ENCODE measurements at regions not wholly inside any gene's neighbourhood (a gene's known extent, or its start where the extent isn't known, plus 50 kb on each side); places are given as distances from the start of the nearest gene placed in this dataset.

DNA sequence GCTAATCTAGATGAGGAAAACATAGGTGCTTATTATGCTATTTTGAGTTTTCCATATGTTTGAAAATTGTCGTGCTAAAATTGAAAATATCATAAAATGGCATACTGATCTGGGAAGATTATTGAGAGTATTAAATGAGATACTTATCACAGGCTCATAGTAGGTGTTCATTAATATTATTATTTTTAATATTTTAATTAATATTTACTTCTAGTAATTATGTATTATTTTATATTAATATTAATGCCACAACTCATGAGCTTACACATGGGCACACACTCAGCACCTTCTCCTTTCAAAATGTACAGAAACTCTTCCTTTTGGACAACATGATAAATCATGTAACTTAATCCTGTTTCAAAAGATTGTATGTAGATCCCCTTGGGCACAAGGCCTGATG lies 223.6 kb downstream of the RAB28 start:
- DNase-seq (ENCODE audit: extremely low read depth, low read depth), result no peak

DNA sequence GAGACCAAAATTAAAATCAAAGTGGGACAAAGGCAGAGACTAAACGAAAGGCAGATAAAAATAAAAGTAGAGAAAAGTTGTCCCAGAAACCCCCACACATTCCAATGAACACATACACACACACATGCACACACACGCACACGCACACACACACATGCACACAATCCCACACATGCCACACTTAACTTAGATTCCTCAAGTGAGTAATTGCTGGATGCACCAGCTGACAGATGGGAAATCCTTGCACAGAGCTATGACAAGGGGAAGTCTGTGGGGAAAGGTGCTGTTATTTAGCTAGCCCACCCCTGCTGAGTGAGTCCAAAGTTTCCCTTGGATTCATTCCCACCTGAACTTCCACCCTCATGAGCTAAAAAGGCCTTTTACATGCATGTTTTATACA lies 233.9 kb downstream of the RAB28 start:
- no peak for DNase-seq (ENCODE audit: extremely low read depth, low read depth)

DNA sequence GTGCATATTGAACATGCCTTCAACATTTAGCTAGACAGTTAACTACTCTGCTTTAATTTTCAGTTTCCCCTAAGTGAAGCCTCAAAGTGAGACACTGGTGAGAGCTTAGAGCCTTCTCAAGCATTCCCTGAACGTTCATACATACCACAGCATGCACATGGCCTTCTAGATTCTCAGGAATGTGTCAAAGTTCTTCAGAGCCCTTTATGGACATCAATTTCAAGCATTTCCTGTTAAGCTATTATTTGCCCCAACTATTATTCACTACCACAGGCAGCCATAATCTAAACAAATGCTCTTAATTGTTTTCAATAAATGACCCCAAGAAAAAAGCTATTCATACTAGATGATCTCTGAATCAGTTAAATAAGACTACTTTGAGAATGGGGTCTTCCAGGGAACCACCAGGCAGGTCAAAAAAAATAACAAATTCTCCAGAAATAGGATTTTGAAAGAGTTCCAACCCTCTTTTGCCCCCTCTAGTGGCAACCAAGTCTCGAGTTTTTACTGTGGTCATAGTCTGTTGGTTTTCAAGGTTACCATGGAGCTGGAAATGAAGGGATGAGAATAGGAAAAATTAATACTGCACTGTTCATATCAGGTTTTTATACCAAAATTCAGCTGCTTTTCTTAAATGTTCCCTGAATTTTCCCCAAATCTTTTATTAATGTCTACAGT lies 235.4 kb downstream of the RAB28 start:
- no peak for DNase-seq (ENCODE audit: extremely low read depth, low read depth)

DNA sequence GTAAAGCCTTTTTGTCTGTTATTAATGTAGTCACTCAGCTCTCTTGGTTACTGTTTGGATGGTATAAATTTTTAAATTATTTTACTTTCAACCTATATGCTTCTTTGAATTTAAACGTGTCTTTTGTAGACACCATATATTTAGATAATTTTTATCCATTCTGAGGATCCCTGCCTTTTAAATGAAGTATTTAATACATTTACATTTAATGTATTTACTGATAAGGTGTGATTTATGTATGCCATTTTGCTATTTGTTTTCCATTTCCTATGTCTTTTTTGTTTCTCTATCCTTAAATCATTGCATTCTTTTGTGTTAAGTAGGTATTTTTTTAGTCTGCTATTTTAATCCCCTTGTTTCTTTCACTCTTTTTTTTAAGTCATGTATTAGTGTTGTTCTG lies 238.0 kb downstream of the RAB28 start:
- no peak for DNase-seq (ENCODE audit: extremely low read depth, low read depth)

DNA sequence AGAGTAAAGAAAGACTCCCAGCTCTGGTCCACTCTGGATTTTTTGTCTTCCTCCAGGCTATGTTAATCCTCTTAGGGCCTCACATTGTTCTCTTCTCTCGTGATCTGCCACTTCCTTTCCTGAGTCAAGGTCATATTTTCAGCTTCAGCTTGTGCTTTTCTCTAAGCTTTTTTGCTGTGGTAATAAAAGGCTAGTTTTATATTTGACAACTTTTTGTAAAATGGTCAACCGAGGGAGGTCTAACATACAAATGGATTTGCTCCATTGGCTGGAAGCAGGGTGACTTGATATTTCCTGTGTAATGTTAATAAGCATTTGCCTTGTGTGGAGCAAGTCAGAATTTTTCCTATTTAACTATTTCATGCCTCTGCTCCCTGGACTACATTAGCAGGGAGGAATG lies 239.7 kb downstream of the RAB28 start:
- no peak for DNase-seq (ENCODE audit: extremely low read depth, low read depth)

DNA sequence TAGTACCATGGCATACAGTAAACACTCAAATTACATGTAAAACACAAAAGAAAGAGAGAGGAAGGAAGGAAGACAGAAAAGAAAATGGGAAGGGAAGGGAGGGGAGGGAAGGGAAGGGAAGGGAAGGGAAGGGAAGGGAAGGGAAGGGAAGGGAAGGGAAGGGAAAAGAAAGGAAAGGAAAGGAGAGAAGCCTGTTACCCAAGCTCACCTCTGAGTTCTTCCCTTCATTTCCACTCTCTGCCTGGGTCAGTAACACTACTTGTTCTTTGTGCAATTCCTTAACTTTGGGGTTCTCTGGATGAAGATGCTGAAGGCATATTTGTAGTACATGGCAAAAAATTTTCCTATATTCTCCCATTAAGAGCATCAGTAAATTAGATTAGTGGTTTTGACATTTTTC lies 241.0 kb downstream of the RAB28 start:
- no peak for DNase-seq (ENCODE audit: extremely low read depth, low read depth)

DNA sequence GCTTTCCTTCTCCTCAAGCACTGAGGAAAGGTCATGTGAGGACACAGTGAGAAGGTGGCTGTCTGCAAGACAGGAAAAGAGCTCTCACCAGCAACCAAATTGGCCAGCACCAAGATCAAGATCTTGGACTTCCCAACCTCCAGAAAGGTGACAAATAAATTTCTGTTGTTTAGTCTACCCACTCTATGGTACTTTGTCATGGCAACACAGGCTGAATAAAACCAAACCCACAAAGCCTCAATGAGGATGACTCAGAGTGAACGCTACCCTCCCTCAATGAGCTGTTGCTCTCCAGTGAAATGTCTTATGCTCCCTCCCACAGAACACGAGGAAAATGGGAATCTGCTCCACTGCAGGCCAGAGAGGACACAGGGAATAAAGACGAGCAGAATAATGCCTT lies 244.1 kb downstream of the RAB28 start:
- no peak for DNase-seq (ENCODE audit: extremely low read depth, low read depth)

DNA sequence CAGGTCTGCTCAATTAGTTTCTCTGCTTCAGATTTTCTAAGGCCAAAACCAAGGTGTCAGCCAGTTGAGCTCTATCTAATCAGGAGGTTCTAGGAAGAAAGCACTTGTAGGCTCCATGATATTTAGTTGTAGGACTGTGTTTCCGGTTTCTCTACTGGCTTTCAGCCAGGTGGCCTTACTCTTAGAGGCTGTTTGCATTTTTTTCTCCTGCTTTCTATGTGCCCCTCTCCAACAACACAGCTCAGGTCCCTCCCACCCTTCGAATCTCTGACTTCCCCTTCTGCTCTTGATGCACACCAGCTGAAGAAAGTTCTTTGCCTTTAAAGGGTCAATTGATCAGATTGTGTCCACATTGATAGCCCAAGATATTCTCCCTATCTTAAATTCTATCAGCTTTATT lies 245.2 kb downstream of the RAB28 start:
- no peak for DNase-seq (ENCODE audit: extremely low read depth, low read depth)

DNA sequence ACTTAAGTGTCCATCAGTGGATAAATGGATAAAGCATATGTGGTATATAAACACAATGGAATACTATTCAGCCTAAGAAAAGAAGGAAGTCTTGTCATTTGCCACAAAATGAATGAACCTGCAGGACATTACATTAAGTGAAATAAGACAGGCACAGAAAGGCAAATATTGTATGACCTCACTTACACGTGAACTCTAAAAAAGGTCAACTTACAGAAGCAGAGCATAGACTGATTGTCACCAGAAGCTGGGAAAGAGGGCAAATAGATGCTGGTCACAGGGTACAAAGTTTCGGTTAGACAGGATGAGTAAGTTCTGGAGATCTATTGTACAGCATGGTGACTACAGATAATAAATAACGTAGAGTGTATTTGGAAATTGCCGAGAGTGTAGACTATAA lies 247.7 kb downstream of the RAB28 start:
- DNase-seq (ENCODE audit: extremely low read depth, low read depth), result no peak

DNA sequence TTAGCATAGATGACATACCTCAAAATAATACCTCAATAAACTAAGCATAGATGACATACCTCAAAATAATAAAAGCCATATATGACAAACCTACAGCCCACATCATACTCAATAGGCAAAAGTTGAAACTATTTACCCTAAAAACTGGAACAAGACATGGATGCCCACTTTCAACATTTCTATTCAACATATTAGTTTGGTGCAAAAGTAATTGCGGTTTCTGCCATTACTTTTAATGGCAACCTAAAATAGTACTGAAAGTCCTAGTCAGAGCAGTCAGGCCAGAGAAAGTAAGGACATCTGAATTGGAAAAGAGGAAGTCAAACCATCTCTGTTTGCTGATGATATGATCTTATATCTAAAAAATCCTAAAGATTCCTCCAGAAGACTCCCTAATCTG lies 250.4 kb downstream of the RAB28 start:
- DNase-seq (ENCODE audit: extremely low read depth, low read depth), result no peak

DNA sequence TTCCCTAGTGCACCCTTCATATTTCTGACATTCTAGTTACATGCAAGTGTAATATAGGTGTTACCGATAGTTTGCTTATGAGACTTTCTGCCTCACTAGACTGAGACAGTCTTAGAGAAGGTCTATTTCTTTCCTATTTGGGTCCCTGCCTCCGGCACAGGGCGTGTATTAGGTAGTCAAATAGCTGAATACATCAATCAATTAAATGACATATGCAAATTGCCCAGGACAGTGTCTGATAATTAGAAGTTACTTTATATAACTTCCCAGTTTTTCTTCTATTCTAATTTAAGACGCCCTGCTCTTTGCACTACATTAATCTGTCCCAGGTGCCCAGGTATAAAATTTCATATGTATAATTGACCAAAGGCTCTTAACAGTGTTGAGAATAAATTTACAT lies 264.2 kb downstream of the RAB28 start:
- no peak for DNase-seq (ENCODE audit: extremely low read depth, low read depth)

DNA sequence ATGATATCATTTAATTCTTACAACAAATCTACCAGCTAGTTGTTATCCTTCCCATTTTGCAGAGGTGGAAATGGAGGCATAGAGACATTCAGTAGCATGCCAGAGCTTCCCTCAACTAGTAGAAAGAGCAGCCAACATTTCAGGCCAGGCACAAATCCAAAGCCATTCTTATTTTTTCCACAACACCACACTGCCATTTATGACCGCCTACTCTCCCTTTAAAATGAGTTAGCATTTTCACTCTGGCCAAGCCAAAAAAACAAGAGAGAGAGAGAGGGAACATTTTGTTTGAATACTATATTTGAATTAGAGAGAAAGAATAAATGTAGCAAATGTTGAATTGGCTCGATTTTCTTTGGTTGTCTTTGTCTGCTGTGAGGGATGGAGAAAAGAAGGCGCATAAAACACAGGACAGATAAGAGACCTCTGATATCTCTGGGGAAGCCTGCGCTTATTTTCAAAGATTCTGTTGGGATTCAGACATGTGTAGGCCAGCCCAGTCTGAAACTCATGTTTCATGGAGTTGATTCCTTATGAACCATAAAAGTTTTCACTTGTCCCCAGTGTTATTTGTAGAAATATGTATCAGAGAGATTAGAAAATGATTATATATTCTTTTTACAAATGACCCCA lies 265.7 kb downstream of the RAB28 start:
- DNase-seq (ENCODE audit: extremely low read depth, low read depth), result no peak

DNA sequence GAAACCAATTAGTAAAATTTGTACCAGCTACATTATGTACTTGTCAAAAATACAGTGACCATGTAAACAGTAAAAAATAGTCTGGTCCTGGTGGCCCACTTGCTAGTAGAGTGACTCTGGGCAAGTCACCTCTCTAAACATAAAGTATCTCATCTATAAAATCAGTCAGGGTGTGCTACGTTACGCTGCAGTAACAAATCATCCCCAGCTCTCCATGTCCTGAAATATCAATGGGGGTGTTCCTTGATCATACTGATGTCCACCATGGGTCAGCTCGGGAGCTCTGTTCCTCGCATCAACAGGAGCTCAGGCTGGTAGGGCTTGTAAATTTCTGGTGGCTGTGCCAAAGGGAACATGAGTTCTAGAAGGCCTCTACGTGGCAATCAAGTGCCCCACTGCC lies 268.6 kb downstream of the RAB28 start:
- no peak for DNase-seq (ENCODE audit: extremely low read depth, low read depth)

DNA sequence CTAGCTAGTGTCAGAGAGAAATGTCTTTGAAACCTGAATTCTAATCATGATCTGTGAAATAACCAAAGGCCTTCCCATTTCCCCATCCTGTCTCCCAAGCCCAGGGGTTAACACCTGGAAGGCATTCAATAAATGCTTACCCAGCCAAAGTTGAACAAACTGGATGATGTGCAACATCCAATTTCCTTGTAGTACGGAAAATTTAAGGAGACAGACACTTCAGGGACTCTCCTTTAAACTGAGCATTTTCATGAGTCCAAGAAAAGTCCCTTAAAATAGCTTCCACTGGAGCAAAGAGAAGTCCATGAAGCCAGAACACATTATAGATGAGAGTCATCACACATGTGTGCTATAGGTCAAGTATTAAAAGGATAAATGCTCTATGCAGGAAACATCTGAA lies 271.2 kb downstream of the RAB28 start:
- DNase-seq (ENCODE audit: extremely low read depth, low read depth), result no peak

DNA sequence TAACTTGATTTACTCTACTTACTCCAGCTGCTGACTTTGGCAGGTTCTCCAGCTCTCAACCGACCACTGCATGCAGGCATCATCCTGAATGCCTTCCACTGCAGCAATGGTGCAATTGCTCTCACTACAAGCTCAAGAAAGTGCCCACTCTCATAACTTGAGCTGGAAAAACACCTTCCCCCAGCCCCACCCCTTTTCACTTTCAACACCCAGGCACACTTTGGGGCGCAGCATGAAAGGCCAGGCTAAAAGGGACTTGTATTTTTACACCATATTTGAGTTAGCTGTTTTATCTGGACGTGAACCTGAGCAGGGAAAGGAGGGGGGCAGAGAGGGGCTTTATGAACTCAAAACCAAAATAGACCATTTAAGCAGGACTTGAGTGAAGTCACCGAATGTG lies 274.5 kb downstream of the RAB28 start:
- no peak for DNase-seq (ENCODE audit: extremely low read depth, low read depth)

DNA sequence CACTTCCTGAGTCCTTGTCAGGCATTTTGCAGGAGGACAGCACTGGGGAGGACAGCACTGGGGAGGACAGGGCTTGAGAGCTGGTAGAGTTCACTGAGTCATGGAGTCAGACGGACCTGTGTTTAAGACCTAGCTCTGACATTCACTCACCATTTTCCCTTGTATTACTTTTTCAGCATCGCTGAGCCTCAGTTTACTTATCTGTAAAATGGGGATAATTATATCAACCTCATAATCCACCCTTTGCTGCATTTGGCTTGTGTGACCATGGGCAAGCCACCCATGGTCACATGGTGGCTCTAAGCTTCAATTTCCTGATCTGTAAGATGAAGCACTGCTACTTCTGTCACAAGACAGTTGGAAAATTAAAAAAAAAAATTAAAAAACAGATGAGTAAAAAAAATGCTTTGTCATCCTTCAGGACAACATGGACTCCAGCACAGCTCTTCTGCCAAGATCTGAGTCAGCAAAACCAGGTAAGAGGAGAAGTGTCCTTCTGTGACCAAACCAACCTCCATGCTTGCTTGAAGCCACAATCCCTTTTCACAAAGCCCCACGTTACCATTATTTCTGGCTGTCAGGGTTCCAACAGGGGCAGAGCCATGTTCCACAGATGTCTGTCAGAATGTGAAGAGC lies 275.5 kb downstream of the RAB28 start:
- no peak for DNase-seq (ENCODE audit: extremely low read depth, low read depth)

DNA sequence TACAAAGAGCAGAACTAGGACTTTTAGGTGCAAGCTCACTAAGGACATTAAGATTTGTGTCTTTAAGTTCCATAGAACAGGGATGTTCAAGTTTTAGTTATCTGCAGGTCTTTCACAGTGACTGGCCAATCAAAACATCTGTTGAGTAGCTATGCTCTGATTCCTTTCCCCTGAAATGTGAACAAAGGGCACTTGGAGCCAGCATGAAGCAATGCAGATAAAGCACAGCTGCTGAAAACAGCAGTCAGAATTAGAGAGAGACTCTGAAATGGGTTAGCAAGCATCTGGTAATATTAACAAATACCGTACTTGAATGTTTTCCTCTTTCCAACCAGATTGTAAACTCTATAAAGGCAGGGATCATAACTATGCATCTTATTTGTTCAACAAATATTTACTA lies 276.9 kb downstream of the RAB28 start:
- DNase-seq (ENCODE audit: extremely low read depth, low read depth), result no peak

DNA sequence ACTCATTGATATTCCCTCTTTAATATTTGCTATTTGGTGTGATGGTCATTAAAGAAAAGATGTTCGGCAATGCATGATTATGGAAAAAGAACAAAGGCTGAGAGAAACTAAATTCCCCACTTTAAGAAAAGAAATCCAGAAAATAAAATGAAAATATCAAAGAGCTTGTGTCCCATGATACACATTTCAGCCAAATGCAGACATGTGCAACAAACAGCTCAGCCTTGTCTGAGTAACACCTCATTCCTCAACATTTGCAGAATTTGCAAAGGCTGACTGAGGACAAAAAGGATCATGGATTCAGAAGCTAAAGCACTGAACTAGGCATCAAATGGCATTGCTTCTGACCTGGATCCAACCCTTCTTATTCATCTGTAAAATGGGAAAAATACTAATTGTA lies 281.0 kb downstream of the RAB28 start:
- no peak for DNase-seq (ENCODE audit: extremely low read depth, low read depth)

DNA sequence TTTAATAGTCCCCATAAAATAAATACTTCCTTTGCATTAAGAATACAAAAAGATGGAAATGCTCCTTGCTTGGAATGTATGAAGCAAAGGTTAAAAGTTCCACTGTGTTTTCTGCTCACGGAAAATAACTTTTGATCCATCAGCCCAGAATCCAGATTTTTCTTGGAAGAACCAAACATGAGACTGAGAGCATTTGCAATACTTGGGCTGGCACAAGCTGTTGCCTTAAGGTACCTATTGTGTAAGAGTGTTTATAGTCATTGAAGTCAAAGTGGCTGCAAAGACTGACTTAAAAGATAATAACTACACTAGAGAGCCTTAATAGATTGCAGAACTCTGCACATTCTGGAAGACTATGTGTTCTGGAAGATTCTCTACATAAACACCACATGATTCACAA lies 281.4 kb downstream of the RAB28 start:
- DNase-seq (ENCODE audit: extremely low read depth, low read depth), result no peak

DNA sequence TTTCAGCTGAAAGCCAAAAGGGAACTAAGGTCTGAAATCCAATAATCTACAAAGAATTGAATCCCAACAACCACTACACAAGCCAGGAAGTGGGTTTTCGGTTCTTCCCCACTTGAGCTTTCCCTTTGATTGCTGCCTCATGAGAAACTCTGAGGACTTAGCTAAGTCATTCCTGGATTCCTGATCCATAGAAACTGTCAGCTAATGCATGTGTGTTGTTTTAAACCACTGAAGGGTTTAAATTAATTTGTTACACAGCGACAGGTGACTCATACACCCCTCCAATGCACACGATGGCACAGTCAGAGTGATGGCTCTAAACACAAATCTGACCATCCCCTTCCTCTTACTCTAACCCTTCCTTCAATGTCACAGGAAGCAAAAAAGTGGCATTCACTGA lies 282.9 kb downstream of the RAB28 start:
- no peak for DNase-seq (ENCODE audit: extremely low read depth, low read depth)

DNA sequence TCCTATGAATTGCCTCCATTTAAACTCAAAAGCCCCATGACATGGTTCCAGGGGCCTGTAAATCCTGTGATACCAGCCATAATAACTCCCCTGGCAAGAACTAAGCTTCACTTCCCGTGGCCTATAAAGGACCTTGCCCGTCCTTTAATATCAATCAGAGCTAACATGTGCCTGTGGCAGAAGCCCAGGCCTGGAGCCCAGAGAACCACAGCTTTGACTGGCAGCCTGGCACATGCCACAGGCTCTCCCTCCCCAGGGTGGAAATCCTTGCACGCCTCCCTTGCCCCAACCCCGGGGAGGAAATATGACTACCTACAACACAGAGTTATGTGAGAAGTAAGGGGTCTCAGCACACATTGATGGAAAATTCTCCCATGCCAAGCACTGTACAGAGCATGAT lies 287.4 kb downstream of the RAB28 start:
- no peak for DNase-seq (ENCODE audit: extremely low read depth, low read depth)

DNA sequence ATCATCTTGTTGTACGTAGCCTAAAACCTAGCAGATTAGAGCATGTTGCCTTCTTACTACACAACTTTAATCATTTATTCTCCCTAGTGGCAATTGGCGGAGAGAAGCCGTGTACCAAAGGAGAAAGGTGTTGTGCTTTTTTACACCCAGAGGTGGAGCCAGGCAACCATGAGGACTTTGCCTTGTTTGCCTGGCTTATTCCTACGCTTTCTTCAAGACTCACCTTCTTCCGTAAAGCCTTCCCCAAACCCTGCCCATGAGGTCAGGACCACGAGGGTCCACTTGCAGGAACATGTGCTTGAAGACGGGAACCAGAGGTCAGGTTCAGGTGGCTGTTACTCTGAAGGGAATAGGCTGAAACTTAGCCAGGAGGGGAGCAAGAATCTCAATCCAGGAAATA lies 290.5 kb downstream of the RAB28 start:
- no peak for DNase-seq (ENCODE audit: extremely low read depth, low read depth)
